HG02970 (cell line): ENCODE measurements at regions not wholly inside any gene's neighbourhood (a gene's known extent, or its start where the extent isn't known, plus 50 kb on each side); places are given as distances from the start of the nearest gene placed in this dataset.
"Not testable (repeated sequence)": the region's sequence is repeated elsewhere in the genome, so short reads cannot be mapped to it uniquely, and the experiment has no call there.

Experiments used
- ATAC-seq: cut with Tn5 transposase; IDR thresholded peaks from one replicate; pipeline ENCODE4 v1.9.1; 2021; ENCODE audit warnings: mild to moderate bottlenecking, moderate library complexity, moderate number of reproducible peaks; ENCODE audit not compliant: unreplicated experiment, low FRiP score

GRCh38 chr1:190011585-190011984, 466.1 kb downstream of the BRINP3 start:
- no peak for ATAC-seq

GRCh38 chr1:190019151-190019550, 458.5 kb downstream of the BRINP3 start:
- ATAC-seq: not testable (repeated sequence)

- ATAC-seq: no peak
Measured at GRCh38 chr1:190019717-190020116, 457.9 kb downstream of the BRINP3 start.

GRCh38 chr1:190022709-190023108, 455.0 kb downstream of the BRINP3 start:
- no peak for ATAC-seq

GRCh38 chr1:190029441-190029840, 448.2 kb downstream of the BRINP3 start:
- no peak for ATAC-seq

GRCh38 chr1:190043655-190044054, 434.0 kb downstream of the BRINP3 start:
- ATAC-seq: no peak

- ATAC-seq: no peak
Measured at GRCh38 chr1:190046231-190046630, 431.4 kb downstream of the BRINP3 start.
